AG09319 (cell line): ENCODE measurements at regions not wholly inside any gene's neighbourhood (a gene's known extent, or its start where the extent isn't known, plus 50 kb on each side); places are given as distances from the start of the nearest gene placed in this dataset.

Source experiments
- DNase-seq: peaks from one replicate; pipeline ENCODE4 v3.0.0-alpha.2; 2010; ENCODE audit warnings: low read depth; ENCODE audit errors: extremely low read depth
- CTCF ChIP-seq: IDR thresholded peaks from 2 replicates; pipeline ENCODE4 v1.5.1; 2011; ENCODE audit warnings: low read depth, mild to moderate bottlenecking, inconsistent platforms, low read length, moderate library complexity

DNA sequence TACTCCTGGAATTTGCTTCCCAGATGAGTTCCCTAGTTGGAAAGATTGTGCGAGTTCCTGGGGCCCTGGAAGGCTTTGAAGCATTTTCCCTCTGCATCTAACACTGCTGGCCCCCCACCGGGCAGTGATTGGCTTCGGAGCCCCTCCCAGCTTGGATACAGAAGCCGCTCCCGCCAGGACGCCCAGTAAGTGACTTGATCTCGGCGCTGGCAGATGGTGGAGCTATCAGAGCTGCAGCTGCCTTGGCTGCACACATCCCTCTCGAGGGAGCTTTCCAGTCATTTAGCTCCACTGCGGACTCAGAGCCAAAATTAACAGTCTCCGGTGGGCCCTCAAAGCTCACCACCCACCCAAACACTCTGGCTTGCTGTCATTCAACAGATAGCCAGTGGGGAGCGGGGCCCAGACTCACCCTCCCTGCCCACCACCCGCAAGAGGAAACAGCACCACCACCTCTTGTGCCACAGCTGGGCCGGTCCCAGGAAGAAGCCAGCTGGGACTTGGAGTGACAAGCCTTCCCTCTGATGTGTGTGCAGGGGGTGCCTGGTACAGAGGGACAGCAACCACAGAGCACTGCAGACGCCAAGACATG, 162.3 kb downstream of the TRIM29 start:
- TF ChIP-seq CTCF = no peak
- no peak for DNase-seq

DNA sequence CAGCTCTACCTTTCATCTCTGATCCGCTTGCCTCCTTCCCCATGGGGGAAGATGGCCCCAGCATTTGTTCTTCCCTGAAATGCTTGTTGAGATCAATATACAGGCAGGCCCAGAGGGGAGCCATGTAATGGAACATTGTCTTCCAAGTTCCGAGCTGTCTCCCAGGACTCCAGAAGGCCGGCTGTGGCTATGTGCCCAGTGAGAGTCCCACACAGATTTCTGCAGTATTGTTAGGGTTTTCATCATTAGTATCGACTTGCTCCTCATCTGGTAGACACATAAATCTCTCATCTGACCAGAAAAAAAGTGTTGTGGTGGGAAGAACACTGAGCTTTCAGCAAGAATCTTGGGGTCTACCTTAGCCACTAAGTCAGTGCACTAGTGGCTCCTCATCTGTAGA, 163.4 kb downstream of the TRIM29 start:
- no peak for DNase-seq
- no peak for TF ChIP-seq CTCF

DNA sequence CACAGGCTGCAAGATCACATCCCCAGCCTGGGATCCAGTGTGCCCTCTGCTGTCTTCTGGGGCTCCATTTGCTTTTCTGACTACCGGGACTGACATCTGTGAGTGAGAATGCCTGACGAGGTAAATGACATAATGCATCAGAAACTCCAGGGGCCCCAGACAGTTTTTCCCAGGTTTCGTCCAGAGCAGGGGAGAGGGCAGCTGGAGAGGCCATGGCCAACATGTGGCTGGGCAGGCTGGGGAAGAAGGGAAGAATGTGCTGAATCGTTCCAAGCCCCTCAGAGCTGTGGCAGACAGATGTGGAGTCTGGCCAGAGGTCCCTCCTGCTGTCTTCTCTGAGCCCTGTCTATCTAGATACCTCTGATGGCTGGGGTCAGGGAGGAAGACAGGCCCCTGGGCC, 163.9 kb downstream of the TRIM29 start:
- no peak for DNase-seq
- TF ChIP-seq CTCF = no peak

GRCh38 chr11:119972281-119972680, 165.6 kb downstream of the TRIM29 start:
- DNase-seq = no peak
- TF ChIP-seq CTCF = no peak

DNA sequence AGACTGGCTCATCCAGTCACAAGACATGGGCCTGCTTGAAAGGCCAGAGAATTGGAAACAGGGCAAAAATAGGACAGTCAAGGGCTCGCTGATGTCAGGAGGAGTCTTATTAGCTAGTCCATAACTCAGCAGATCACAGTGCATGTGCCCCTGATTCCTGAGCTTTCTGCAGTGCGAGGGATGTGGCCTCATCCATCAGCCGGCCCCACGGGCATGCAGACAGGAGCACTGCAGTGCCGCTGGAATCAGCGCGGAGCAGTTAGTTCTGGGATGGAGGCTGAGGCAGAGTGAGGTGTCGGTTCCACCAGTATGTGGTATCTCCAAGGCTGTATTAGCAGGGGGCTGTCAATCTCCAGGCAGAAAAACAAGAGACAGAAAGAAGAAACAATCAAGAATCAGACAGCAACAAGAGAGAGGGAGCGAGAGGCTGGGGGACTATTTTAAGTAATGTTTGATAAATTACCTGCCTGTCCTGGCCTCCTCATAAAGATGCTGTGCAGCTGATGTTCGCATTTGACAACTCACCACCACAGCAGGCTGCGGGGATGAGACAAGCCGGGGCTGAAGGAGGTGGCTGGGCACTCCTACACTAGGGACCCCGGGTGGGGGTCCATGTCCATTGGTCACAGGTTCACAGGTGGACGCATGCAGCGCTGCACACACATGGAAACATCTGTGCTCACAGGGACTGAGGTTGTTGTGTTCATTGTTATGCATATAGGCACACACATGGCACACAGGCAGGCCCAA, 167.2 kb downstream of the TRIM29 start:
- no peak for DNase-seq
- no peak for TF ChIP-seq CTCF

DNA sequence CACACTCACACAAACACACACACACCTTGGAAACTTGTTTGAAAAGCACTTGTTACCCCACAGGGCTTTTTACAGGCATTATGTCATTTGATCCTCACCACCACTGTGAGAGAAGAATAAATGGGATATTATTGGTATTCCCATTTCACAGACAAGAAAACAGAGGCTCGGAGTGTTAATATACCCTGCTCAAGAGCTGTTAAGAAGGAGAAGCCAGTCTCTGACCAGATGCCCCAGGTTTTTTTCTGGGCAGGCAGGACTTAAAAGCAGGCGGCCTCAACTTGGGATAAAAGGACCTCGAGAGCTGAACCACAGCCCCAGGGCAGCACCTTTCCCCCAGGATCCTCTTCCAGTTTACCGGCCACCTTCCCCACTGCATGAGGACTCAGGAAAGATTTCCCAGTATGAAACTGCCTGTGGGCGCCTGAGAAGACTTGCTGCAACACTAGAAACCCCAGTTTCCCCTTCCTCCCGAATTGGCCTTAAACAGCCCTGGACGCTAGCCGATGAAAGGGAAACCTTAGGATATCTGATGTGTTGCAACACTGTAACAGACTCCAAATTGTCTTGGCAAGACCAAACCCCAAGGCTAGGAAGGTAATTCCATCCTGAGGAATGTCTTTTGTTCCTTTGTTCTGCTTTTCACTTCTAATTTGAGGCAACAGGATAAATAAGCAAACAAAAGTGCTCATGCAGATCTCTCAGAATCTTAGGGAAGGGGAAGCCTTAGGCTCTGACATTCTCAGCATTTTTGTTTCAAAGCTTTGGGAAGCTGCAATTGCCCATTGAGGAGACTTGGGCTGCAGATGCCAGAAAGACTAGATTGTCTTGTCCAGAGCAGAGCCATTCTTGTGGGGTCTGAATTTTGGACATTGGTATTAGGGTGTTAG, 173.5 kb downstream of the TRIM29 start:
- DNase-seq = peak; percentile 35

More for the DNA sequence above, 173.5 kb downstream of the TRIM29 start:
- TF ChIP-seq CTCF = no peak
